K562 (cell line): ENCODE measurements at regions not wholly inside any gene's neighbourhood (a gene's known extent, or its start where the extent isn't known, plus 50 kb on each side); places are given as distances from the start of the nearest gene placed in this dataset.

Experiments
- ATAC-seq: fragments of 200-7000 bp; cut with Tn5 transposase; 3 replicates; pipeline ENCODE4 v1.9.1; 2020; ENCODE audit warnings: moderate library complexity
- BruUV-seq: library from RNA; stranded (reverse); fragments of 400-500 nt; replicated peaks from 2 replicates; lab custom pipeline; 2021; lab: Mats Ljungman, UMichigan
- CTCF ChIA-PET: fragments of 300-600 bp; formaldehyde crosslinking; extraction: SDS; loops from one replicate; lab custom pipeline; 2021; ENCODE audit warnings: low intra/inter-chr PET ratio; lab: Yijun Ruan, JAX
- POLR2A ChIA-PET: fragments of 300-600, 350-650 bp; sonication (Branson Sonifier 250); formaldehyde crosslinking; extraction: SDS; loops from one replicate; lab custom pipeline; 2021; ENCODE audit warnings: antibody characterized with exemption, inconsistent platforms; lab: Yijun Ruan, JAX
- DNase-seq, 4 experiments: peaks; one replicate each; pipeline versions ENCODE4 v3.0.0 to v3.0.0-alpha.2; 2011 to 2018; ENCODE audit warnings: low spot score in 3 of 4, mixed read lengths in 3 of 4; ENCODE audit errors: extremely low read depth in 1 of 4
- FAIRE-seq: peaks from 2 replicates; lab custom pipeline; 2011; peaks lifted over from hg19 to GRCh38; lab: Jason Lieb, UNC
- H2AFZ ChIP-seq: 2 replicates; pipeline ENCODE4 v1.6.0; 2011; ENCODE audit warnings: low read depth, low read length, control low read depth, inconsistent platforms
- H3K27ac ChIP-seq: fragments of 200-600 bp; 3 replicates; pipeline ENCODE4 v1.8.0; 2011; ENCODE audit warnings: low read depth, mild to moderate bottlenecking, control low read depth, inconsistent platforms, low read length, moderate library complexity, mixed read lengths; ENCODE audit errors: extremely low read depth
- H3K27me3 ChIP-seq, 2 experiments: fragments of 300-600 bp in 1 of 2; 2 replicates in 1 of 2; 3 replicates in 1 of 2; pipeline versions ENCODE4 v1.6.0 to v1.8.0; 2011; ENCODE audit warnings: inconsistent platforms in 2 of 2, low read length in 2 of 2, mild to moderate bottlenecking in 1 of 2, mixed read lengths in 1 of 2, moderate library complexity in 1 of 2; ENCODE audit not compliant: control insufficient read depth in 2 of 2, insufficient read depth in 2 of 2
- H3K36me3 ChIP-seq: fragments of 300-600 bp; 3 replicates; pipeline ENCODE4 v1.8.0; 2011; ENCODE audit warnings: mild to moderate bottlenecking, low read length, inconsistent platforms; ENCODE audit not compliant: control insufficient read depth, insufficient read depth
- H3K4me1 ChIP-seq, 2 experiments: fragments of 200-600 bp in 1 of 2; replicated peaks in 1 of 2; 2 replicates in 1 of 2; 3 replicates in 1 of 2; pipeline versions ENCODE4 v1.5.1 to v1.8.0; 2011; ENCODE audit warnings: inconsistent platforms in 2 of 2, low read length in 2 of 2, mild to moderate bottlenecking in 1 of 2, mixed read lengths in 1 of 2, moderate library complexity in 1 of 2; ENCODE audit not compliant: control insufficient read depth in 2 of 2, insufficient read depth in 2 of 2
- H3K4me2 ChIP-seq: 2 replicates; pipeline ENCODE4 v1.6.1; 2011; ENCODE audit warnings: low read length, control low read depth, inconsistent platforms, mixed read lengths; ENCODE audit not compliant: insufficient read depth
- H3K4me3 ChIP-seq: fragments of 200-600 bp; sonication (generic), shearing (Covaris generic); 2 replicates; pipeline ENCODE4 v1.5.1; 2016; ENCODE audit warnings: control low read depth, inconsistent platforms
- H3K79me2 ChIP-seq: fragments of 200-600 bp; 3 replicates; pipeline ENCODE4 v1.8.0; 2011; ENCODE audit warnings: low read length, inconsistent platforms; ENCODE audit not compliant: control insufficient read depth, insufficient read depth
- H3K9ac ChIP-seq, 2 experiments: 2 replicates each; pipeline versions ENCODE4 v1.6.0 to v1.6.1; 2011; ENCODE audit warnings: low read depth in 2 of 2, low read length in 2 of 2, control low read depth in 1 of 2, inconsistent platforms in 1 of 2, mild to moderate bottlenecking in 1 of 2, mixed read lengths in 1 of 2; ENCODE audit not compliant: insufficient read depth in 1 of 2
- H3K9me1 ChIP-seq: one replicate; pipeline ENCODE4 v1.6.0; 2011; ENCODE audit warnings: inconsistent platforms, mild to moderate bottlenecking, low read length, moderate library complexity; ENCODE audit not compliant: control insufficient read depth, insufficient read depth
- H3K9me3 ChIP-seq: replicated peaks from 2 replicates; pipeline ENCODE4 v1.5.1; 2011; ENCODE audit warnings: low read depth, low read length, inconsistent platforms; ENCODE audit not compliant: control insufficient read depth, insufficient read depth
- H4K20me1 ChIP-seq: replicated peaks from 2 replicates; pipeline ENCODE4 v1.6.1; 2011; ENCODE audit warnings: low read length, inconsistent platforms, mixed read lengths; ENCODE audit not compliant: control insufficient read depth, insufficient read depth
- KAT7 ChIP-seq: sonication (generic); formaldehyde crosslinking; IDR thresholded peaks from 2 replicates; pipeline ENCODE4 v1.8.0; 2022; ENCODE audit warnings: missing genetic modification reagents, mild to moderate bottlenecking, borderline replicate concordance
- KLF10 ChIP-seq: fragments of 250-450 bp; sonication (Bioruptor Pico); IDR thresholded peaks from 2 replicates; pipeline ENCODE4 v1.6.1; 2021; ENCODE audit warnings: matching md5 sums
- NFIC ChIP-seq: fragments of 450-650 bp; IDR thresholded peaks from 2 replicates; pipeline ENCODE4 v1.6.1; 2017; ENCODE audit warnings: mild to moderate bottlenecking, inconsistent platforms
- NUFIP1 ChIP-seq: fragments of 450-650 bp; IDR thresholded peaks from 2 replicates; pipeline ENCODE4 v1.6.1; 2018; ENCODE audit not compliant: partially characterized antibody
- XRCC5 ChIP-seq: fragments of 200-400 bp; formaldehyde crosslinking; IDR thresholded peaks from 2 replicates; pipeline ENCODE4 v1.6.1; 2017; ENCODE audit warnings: low read depth, mild to moderate bottlenecking, low read length
- WGBS: fragments of 100-300 bp; shearing (Covaris generic); methylation state at CpG from one replicate; pipeline ENCODE4 v1.1.6; 2016; ENCODE audit warnings: low coverage, mixed read lengths; ENCODE audit not compliant: insufficient coverage; ENCODE audit errors: missing lambda C conversion rate; 5-methylcytosine and 5-hydroxymethylcytosine counted together
- in situ Hi-C: fragments of 300-500 bp; cut with MboI; formaldehyde crosslinking; loops from 4 replicates; pipeline ENCODE4 v1.15.0; 2018; ENCODE audit warnings: inconsistent platforms, mixed read lengths
- intact Hi-C: fragments of 100-400 bp; cut with micrococcal nuclease; formaldehyde crosslinking; loops from 2 replicates; pipeline ENCODE4 v1.14.2; 2022
- TF ChIP-seq, protein P1 (sequence below): fragments of 450-650 bp; IDR thresholded peaks from 2 replicates; pipeline ENCODE4 v1.6.1; 2018; ENCODE audit warnings: mild to moderate bottlenecking, low read depth; ENCODE audit not compliant: partially characterized antibody
- TF ChIP-seq, protein P2 (sequence below), 2 experiments: fragments of 450-650 bp in 1 of 2; IDR thresholded peaks; 2 replicates each; pipeline ENCODE4 v1.6.1; 2011 to 2017; ENCODE audit warnings: low read depth in 2 of 2, antibody characterized with exemption in 1 of 2, borderline replicate concordance in 1 of 2, low read length in 1 of 2, mild to moderate bottlenecking in 1 of 2, mixed read lengths in 1 of 2; ENCODE audit not compliant: control insufficient read depth in 1 of 2

- no peaks in the 10 kb centered on the region for H3K27me3 ChIP-seq
- no peaks in the 10 kb centered on the region for H3K9me1 ChIP-seq
- no peaks in the 10 kb centered on the region for H4K20me1 ChIP-seq
- no peak overlapping the region for H2AFZ ChIP-seq
- intact Hi-C loops = no loop called here
- H3K4me2 ChIP-seq = no peak overlapping the region
- no peak for FAIRE-seq
- TF ChIP-seq XRCC5 = no peak
- no peak for TF ChIP-seq NUFIP1
- no peak for TF ChIP-seq KLF10 (CRISPR knock-in tag)
- TF ChIP-seq, protein P1, sequence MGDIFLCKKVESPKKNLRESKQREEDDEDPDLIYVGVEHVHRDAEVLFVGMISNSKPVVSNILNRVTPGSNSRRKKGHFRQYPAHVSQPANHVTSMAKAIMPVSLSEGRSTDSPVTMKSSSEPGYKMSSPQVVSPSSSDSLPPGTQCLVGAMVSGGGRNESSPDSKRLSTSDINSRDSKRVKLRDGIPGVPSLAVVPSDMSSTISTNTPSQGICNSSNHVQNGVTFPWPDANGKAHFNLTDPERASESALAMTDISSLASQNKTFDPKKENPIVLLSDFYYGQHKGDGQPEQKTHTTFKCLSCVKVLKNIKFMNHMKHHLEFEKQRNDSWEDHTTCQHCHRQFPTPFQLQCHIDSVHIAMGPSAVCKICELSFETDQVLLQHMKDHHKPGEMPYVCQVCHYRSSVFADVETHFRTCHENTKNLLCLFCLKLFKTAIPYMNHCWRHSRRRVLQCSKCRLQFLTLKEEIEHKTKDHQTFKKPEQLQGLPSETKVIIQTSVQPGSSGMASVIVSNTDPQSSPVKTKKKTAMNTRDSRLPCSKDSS = no peak
- TF ChIP-seq NFIC = no peak
- no peak for TF ChIP-seq KAT7
- TF ChIP-seq, protein P2, sequence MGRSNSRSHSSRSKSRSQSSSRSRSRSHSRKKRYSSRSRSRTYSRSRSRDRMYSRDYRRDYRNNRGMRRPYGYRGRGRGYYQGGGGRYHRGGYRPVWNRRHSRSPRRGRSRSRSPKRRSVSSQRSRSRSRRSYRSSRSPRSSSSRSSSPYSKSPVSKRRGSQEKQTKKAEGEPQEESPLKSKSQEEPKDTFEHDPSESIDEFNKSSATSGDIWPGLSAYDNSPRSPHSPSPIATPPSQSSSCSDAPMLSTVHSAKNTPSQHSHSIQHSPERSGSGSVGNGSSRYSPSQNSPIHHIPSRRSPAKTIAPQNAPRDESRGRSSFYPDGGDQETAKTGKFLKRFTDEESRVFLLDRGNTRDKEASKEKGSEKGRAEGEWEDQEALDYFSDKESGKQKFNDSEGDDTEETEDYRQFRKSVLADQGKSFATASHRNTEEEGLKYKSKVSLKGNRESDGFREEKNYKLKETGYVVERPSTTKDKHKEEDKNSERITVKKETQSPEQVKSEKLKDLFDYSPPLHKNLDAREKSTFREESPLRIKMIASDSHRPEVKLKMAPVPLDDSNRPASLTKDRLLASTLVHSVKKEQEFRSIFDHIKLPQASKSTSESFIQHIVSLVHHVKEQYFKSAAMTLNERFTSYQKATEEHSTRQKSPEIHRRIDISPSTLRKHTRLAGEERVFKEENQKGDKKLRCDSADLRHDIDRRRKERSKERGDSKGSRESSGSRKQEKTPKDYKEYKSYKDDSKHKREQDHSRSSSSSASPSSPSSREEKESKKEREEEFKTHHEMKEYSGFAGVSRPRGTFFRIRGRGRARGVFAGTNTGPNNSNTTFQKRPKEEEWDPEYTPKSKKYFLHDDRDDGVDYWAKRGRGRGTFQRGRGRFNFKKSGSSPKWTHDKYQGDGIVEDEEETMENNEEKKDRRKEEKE (IDR thresholded peaks at IDR 0.05; ENCODE audit: borderline replicate concordance in 1 of 2, control insufficient read depth in 1 of 2, low read depth in 2 of 2, low read length in 1 of 2) = no peak
- TF ChIP-seq, all 486 proteins: peak for 0
- no peak overlapping the region for H3K4me3 ChIP-seq
- 0% methylated on average over 3 of the region's 4 CpGs for WGBS
- H3K9ac ChIP-seq = no peak overlapping the region
- no peaks in the 10 kb centered on the region for H3K79me2 ChIP-seq
- no peak overlapping the region for H3K27ac ChIP-seq
- ChIA-PET CTCF (no interaction called here), POLR2A (no interaction called here)
- H3K36me3 ChIP-seq = no peaks in the 10 kb centered on the region
- peaks cover 0 to 6% of the 10 kb centered on the region in 2 experiments; a peak in 2 of 5 replicates for H3K4me1 ChIP-seq
- no peak for ATAC-seq
- no TSS peak for BruUV-seq
- H3K9me3 ChIP-seq = no peaks in the 10 kb centered on the region
- in situ Hi-C loops = no loop called here
- no peak for DNase-seq
Measured at GRCh38 chr10:37703833-37704382, 153.5 kb downstream of the ZNF248 start.
